ENCODE measurements at regions not wholly inside any gene's neighbourhood (a gene's known extent, or its start where the extent isn't known, plus 50 kb on each side); places are given as distances from the start of the nearest gene placed in this dataset.

DNA sequence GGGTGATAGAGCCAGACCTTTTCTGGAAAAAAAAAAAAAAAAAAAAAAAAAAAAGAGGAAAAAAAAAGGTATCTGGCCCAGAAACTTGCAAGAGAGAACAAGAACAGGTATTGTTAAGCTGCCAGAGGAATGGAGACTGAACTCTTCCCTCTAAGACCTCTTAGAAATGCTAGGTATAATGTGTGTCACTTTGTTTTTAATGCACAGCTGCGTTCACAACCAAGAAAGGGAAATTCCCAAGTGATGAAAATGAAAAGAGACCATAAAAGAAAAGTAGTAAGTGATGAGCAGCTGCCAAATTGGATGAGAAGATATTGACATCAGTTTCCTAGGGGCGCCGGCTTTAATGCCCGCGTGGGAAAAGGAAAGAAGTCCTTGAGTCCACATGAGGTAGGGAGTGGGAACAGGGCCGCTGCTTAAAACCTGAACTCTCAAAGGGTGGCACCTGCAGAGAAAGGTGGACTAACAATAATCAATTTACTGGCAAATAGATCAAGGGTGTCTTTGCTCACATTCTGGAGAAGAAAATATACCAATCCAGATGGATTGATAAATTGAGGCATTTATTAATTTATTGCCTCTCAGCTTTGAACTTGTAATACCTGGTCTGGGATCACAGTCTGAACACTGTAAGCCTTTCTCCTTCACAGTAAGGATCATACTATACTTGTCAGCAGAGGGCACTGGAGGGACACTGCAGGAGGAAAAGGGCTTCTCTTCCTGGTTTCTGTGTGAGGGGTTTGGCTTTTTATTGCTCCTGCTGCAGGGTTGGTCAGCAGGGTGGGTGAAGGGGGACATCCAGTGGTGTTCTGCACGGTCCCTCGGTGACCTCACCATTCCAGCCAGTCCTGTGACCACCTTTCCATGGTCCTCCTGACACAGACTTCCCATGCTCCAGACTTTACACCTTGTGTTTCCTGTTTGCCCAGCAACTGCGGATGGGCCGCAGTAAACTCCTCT, 131.6 kb downstream of the AQP9 start:
- DNase-seq (ENCODE audit: low spot score) = no peak
- FAIRE-seq = no peak

DNA sequence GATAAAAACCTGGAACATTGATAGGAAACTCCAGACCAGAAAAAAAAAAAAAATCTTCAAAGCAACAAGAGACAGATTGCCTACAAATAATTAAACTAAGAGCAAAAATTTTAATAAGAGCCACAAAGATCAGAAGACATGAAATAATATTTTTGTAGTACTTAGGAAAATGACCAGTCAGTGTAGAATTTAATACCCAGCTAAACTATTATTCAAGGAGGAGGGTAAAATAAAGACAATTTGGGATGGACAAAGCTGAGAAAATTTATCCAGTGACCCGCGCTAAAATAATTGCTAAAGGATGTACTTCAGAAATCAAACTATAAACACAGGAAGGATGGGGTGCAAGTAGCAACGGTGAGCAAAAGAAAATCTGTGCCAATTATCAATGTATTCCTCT, 133.2 kb downstream of the AQP9 start:
- DNase-seq (ENCODE audit: low spot score) (no peak), FAIRE-seq (no peak)

DNA sequence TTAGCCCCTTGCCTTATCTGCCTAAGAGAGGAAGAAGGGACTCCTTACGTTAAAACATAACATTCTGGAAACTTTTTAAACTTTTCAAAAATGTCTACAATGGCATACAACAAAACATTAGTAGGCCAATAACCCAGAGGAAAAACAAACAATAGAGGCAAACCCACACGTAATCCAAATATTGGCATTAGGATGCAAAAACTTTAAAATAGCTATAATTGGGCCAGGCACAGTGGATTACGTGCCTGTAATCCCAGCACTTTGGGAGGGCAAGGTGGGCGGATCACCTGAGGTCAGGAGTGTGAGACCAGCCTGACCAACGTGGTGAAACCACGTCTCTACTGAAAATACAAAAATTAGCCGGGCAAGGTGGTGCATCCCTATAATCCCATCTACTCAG, 134.9 kb downstream of the AQP9 start:
- FAIRE-seq (no peak), DNase-seq (ENCODE audit: low spot score) (no peak)

DNA sequence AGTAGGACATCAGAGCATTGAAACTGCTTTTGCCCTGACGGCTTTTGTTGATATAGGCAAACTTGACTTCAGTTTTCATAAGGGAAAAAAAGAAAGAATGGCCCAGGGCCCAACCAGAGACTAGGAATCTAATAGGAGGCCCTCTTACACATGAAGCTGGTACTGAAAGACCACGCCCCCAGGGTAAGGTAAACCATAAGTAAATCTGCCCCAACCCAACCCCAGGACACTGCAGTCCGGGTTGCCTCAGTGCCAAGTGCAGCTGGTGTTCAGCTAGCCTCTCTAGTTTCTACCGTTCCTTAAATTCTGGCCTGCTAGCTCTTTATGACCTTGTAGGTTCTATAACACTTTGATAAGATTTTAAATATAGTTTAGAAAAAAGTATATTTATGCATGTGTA, 136.7 kb downstream of the AQP9 start:
- FAIRE-seq (no peak), DNase-seq (ENCODE audit: low spot score) (no peak)

DNA sequence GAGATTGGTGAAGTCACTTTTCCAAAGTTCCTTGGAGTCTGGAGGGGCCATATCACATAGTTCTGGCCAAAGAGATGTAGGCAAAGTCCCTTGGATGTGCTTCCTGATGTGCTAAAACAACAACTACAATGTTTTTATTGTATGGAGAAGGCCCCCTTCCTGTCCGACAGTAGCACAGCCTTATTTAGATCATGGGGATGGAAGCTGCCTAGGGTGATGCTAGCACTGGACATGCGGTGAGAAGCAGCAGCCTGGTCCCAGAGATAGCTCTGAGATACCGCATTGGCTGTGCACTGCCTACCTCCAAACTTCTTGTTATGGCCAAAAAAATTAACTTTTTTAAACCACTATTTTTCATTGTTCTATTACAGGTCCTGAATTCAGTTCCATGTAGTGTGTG, 137.6 kb downstream of the AQP9 start:
- no peak for FAIRE-seq

DNA sequence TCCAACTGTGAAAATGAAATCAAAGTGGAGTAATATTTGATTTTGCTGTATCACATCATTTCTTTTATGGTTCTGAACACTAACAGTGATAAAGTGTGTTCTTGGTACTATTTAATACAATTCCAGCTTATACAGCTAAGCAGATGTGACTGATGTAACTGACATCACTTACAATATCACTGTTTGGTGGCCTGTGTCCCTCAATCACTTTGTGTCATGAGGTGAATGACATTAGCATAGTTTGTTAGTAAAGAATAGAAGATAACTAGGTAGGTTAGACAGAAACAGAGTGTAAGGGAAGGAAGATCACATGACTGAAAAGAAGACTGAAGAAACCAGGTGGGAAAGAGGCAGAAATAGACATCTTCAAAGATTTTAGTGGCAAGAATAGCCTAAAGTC, 138.7 kb downstream of the AQP9 start:
- DNase-seq (ENCODE audit: low spot score) (no peak), FAIRE-seq (peak; percentile 83)

More for the DNA sequence above, 137.6 kb downstream of the AQP9 start:
- no peak for DNase-seq (ENCODE audit: low spot score)

DNA sequence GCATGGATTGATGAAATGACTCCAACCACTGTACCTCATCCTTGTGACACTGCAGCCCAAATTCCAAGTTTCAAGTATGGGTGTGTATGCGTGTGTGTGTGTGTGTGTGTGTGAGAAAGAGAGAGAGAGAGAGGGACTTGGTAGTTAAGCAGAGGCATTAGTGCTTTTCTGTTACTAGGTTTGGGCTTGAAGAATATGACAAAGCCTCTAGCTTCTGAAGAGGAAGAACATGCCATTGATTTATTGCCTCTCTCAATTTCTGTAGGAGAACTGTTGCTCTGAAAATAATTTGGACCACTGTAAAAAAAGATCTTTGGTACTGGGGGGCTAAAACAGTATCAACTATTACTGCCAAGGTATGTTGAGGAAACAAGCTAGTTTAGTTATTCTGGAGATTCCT, 139.2 kb downstream of the AQP9 start:
- no peak for FAIRE-seq
- no peak for DNase-seq (ENCODE audit: low spot score)

DNA sequence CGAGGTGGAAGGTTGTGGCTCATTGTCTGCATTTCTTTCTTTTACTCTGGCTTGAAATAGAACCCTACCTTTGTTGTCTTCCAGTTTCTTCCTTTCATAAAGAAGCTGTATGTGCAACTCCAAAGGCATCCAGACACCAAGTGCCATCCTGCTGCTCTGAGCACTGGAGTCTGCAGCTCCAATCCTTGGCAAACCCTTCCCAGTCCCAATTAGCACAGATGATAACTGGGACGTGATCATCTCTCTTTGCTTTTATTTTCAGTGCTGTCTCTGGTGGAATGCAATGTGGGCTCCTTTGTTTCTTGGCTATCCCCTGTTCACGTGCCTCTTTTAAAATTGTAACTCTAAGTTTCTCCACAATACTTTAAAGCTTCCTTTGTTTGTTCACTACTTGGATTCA, 140.9 kb downstream of the AQP9 start:
- DNase-seq (ENCODE audit: low spot score) = no peak
- no peak for FAIRE-seq

DNA sequence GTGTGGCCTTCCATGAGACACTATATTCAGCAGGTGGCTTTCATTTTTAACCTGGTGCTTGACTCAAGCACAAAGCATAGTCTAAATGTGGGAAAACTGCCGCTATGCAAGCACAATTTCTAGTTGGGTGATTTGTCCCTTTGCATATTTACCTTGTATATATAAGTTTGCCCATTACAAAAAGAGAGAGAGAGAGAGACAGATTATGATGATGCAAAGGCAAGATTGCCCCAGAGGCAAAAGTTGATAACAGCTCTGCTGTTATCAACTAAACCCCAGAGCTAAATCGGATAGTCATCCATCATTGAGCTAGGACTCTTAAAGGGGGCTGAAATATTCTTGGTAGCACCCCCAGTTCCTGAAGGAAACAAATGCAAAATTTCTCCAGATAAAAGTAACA, 141.5 kb downstream of the AQP9 start:
- no peak for DNase-seq (ENCODE audit: low spot score)
- FAIRE-seq = no peak

DNA sequence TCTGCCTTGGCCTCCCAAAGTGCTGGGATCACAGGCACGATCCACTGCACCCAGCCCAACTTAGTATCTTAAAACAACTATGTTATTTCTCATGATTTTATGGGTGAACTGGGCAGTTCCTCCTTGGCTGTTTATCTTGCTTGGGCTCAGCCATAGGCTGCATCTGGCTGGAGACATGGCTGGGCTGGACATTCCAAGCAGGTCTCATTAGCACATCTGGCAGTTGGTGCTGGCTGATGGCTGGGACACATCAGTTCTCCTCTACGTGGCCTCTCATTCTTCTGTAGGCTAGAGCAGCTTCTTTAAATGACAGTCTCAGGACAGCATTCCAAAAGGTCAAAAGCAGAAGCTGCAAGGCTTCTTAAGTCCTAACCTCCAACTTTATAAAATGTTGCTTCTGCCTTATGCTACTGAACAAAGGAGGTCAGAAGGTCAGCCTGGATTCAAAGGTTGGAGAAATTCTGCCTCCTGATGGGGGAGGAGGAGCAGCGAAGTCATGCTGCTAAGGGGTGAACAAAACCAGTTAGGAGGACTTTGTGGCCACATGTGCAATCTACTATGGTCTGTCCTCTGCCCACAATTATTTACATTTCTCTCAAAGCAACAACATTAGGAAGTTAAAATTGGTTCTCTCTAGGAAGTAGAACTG, 144.0 kb downstream of the AQP9 start:
- FAIRE-seq = no peak

DNA sequence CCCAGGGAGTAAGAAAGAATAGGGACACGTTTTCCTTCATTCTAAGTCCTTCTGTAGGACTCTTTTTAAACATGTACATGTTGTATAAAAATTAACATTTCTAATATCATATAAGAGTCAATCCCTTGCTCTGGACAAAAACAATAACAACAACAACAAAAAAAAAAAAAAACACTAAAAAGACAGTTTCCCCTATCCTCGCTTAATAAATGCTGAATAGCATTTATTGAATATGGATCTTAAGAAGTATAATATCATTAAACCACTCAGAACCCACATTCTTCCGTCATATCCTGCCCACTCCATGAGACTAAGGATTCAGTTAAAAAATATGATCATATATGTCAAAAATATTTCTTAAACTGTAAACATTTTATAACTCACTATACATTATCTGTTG, 145.1 kb downstream of the AQP9 start:
- FAIRE-seq (no peak), DNase-seq (ENCODE audit: low spot score) (no peak)

More for the DNA sequence above, 144.0 kb downstream of the AQP9 start:
- DNase-seq (ENCODE audit: low spot score) = no peak

DNA sequence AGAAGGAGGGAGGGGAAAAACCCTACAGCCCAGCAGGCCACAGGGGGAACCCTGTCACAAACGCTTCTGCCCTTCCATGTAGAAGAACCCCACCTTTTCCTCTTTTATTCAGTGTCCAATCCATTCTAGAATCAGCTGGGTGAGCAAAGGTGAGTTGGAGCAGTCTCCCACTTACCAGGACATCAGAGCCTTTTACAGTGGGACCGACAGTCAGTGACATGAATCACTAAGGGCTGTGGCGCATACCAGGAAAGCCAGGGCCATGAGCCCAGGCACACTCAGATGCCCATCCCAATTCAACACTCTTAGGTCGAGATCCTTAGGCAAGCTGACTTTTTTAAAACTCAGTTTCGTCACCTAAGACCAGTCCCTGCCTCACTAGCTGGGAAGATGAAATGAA, 146.1 kb downstream of the AQP9 start:
- DNase-seq (ENCODE audit: low spot score) (no peak), FAIRE-seq (peak; percentile 5)

DNA sequence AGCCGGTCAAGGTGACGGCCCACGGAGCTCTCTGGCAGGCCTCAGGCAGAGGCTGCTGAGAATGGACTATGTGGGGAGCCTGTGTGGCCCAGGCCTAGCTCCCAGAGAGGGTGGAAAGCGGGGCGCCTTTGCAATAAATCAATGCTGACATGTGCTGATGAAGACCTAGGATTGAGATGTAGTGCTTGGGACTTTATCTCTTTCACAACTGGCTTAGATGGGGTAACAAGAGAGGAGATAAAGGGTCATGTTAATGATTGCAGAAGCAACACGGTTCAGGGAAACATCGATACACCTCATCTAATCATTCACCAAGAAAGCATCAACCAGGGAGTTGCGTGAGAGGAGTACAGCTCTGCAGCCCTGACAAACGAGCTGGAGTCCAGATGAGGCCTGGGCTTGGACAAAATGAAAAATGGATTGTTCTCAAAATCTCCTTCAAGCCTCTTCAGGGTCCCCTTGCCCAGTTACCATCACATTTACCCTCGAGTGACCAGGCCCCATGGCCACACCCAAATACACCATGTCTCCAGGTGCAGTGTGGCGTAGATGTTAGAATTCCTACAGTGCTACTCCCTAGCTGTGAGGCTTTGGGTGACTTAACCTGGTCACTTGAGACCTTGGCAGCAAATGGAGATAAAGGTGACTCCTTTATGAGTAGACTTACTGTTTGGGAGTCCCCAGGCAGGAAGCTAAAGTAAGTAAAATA, 146.4 kb upstream of the LIPC start:
- peak; percentile 59 for FAIRE-seq
- DNase-seq (ENCODE audit: low spot score) = no peak

DNA sequence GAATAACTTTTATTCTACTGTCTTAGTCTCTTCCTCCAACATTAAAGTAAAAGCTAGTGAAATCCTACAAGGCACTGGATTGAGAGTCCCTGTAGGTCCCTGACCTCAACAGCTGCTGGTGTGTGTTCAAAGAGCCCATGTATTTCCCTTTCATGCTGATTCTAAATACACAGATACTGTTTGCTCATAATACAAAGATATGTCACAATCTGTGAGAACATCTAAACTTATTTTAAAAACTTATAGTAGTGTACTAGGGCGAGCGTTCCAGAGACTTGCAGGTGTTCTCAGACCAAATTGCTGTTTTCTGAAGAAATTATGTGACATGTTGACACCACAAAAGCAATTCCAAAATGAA, 145.9 kb upstream of the LIPC start:
- FAIRE-seq = no peak
- DNase-seq (ENCODE audit: low spot score) = no peak

DNA sequence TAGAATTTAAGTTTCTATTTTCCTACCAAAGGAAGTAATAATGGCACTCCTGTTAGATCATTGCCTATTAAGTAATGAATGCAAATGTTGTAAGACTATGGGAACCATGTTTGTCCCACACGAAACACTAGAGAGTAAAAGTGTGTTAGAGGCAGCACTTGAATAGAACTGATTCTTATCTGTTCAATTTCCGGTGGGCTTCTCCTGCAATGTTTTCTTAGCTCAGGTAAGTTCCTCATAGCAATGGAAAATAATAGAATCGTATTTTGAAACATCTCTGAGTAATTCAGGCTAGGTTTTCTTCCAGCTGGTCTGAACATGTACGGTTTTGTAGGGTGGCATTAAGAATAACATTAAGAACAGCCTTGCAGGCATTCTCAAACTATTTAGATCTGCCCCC, 145.3 kb upstream of the LIPC start:
- no peak for DNase-seq (ENCODE audit: low spot score)
- FAIRE-seq = no peak

DNA sequence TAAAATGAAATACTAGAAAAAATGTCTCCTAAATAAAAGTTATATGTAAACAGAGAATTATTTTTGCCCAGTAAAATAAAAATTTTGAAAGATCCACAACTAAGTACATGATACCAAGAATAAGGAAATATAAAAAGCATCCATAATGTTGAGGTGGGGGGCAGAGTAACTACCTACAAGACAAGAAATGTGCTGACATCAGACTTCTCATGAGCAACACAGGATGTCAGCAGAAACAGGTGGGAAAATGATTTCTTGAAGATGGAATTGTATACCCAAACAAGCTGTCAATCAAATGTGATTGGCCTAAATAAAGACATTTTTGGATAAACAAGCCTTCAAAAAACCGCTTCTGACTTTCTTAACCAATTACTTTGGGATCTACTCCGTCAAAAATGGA, 143.9 kb upstream of the LIPC start:
- FAIRE-seq (no peak), DNase-seq (ENCODE audit: low spot score) (no peak)

DNA sequence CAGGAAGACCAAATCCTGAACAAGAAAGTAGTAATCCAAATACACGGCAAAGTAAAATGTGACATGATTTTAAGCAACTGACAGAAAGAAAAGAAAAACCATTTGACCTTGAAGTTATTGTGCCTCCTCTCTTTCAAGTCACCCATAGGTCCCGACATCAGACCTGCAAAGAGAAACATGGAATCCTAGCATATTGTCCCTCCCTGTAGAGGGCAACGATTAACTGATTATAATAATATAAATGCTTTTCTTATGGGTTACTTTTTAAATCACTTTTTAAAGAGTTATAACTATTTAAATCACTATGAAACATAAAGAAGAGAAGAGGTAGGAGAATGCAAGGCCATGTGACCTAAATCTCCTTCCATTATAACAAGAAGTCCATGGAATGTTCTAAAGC, 143.2 kb upstream of the LIPC start:
- FAIRE-seq (no peak), DNase-seq (ENCODE audit: low spot score) (no peak)

DNA sequence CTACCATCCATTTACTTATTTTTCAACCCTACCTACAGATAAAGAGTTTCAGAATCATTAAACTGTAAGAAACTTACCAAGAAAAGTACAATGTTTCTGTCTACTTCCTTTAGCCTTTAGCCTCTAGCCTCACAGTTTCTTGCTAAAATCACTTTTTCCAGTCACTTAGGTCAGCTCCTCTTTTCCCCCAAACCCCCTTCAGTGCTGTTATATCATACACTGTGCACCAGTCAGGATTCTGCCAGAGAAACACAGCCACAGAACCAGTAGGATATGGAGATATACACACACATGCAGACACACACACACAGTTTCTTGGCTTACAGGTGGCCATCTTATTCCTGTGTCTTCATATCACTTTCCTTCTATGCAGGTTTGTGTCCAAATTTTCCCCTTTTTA, 139.9 kb upstream of the LIPC start:
- DNase-seq (ENCODE audit: low spot score) (no peak), FAIRE-seq (no peak)

DNA sequence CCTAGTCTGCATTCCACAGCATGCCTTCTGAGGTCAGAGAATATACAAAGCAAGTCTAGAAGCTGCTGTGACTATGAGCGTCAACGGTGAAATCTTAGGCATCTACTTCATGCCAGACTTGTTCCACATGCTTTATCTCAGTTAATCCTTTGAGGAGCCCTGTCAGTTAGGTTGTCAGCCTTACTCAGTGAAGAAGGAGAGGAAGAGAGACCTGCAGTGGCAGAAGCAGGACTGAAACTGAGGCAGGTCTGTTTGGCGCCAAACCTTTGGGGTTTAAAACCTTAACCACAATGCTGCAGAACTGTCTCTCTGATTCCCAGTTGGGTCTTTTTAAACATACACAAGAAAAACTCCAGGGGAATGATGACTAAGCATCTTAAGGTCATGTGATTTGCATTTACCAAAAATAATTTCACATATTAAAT, 139.0 kb upstream of the LIPC start:
- FAIRE-seq (no peak), DNase-seq (ENCODE audit: low spot score) (no peak)

DNA sequence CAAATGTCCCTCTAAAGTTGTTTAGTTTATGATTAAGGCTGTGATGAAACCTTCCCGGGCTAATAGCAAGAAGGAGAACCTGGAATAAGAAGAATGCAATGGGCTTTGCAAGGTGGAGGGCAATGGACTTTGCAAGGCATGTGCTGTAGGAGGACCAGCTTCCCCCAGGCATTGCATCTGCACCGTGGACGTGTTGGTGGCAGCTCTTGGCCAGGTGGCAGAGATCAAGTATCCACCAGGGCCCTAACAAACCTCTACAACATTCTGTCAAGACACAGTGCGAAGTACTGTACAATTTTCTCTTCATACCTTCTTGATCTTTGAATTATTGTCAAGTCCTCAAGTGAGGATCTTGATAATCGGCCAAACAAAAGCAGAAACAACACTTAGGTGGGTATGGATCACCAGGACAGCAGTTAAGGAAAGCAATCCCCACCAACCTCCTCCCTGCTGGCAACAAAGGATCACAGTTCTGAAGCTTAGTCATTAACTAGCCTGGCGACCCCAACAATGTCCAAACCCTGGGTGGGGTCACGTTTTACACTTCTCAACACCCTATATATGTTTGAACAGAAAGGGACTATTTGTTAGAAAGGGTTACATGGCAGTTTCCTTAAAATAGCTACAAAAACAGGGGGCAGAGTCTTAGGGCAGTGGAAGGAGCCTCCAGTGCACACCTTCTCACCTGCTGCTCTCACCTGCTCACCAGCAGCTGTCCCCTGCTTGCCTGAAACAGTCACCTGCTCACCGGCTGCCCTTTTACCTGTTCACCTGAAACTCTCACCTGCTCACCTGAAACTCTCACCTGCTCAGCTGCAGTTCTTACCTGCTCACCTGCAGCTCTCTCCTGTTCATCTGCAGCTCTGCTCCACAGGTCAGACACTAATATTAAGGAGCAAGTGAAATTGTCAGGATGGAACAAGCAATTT, 137.9 kb upstream of the LIPC start:
- peak; percentile 68 for FAIRE-seq

DNA sequence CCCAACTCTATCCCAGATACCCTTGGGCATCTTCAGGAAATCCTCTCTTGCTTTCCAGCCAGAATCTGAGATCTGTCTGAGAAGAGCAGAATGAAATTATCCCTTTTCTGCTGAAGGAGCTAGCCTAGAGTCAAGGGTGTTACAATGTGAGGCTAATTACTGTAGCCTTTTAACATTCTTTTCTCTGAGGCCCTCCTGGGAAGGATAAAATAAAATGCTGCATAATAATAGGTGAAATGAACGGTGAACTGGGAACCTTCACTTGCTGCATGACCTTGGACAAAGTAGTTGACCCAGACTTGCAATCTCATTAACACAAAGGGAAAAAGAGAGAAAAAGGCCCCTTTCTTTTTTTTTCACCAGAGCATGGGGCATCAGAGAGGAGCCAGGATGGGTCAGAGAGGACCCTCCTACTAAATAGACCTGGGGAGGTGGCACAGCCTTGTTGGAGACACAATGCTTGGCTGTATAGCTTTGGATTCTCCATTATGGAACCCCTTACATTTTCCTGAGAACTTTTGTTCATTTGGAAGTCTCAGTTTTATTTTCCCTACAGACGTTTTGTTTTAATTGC, 137.0 kb upstream of the LIPC start:
- FAIRE-seq (no peak), DNase-seq (ENCODE audit: low spot score) (no peak)

More for the DNA sequence above, 137.9 kb upstream of the LIPC start:
- DNase-seq (ENCODE audit: low spot score) = no peak

Data from urothelium cell line (cell line).